ENCODE measurements at regions not wholly inside any gene's neighbourhood (a gene's known extent, or its start where the extent isn't known, plus 50 kb on each side); places are given as distances from the start of the nearest gene placed in this dataset.

- TF ChIP-seq CTCF (conservative IDR thresholded peaks at IDR 0.05; ENCODE audit: low read depth in 2 of 2), result no peak
- TF ChIP-seq EZH2 (IDR thresholded peaks at IDR 0.05; ENCODE audit: low read depth, unreplicated experiment), result no peak
- no peak for TF ChIP-seq NANOG (IDR thresholded peaks at IDR 0.05; ENCODE audit: borderline replicate concordance)
- TF ChIP-seq JUNB (IDR thresholded peaks at IDR 0.05; ENCODE audit: unreplicated experiment), result no peak
These were observed 106.2 kb upstream of the PTCHD1 start for GRCh38 chrX:23228454-23228853.

Measured in GM23338 (cell line).